ENCODE measurements at regions not wholly inside any gene's neighbourhood (a gene's known extent, or its start where the extent isn't known, plus 50 kb on each side); places are given as distances from the start of the nearest gene placed in this dataset.

- Histone ChIP-seq H2AFZ (replicated peaks; ENCODE audit: low read length, poor library complexity) (no peak overlapping the region), H3K23ac (ENCODE audit: low read depth, low read length) (no peak overlapping the region), H3K4me1 (ENCODE audit: control insufficient read depth, insufficient read depth, low read length) (no peaks in the 10 kb centered on the region), H3K9ac (ENCODE audit: low read depth, low read length) (no peak overlapping the region), H3K4me3 (ENCODE audit: insufficient read depth, low read depth, low read length) (no peak overlapping the region), H4K91ac (ENCODE audit: insufficient read depth, low read depth, low read length) (no peak overlapping the region), H3K79me1 (ENCODE audit: low read depth in 1 of 2, low read length in 2 of 2) (no peaks in the 10 kb centered on the region), H2BK20ac (ENCODE audit: low read depth, low read length) (no peak overlapping the region), H2AK9ac (replicated peaks; ENCODE audit: low read depth, low read length, poor library complexity) (no peak overlapping the region), H2BK15ac (ENCODE audit: low read depth, low read length) (no peak overlapping the region), H2AK5ac (ENCODE audit: low read depth, low read length) (no peak overlapping the region), H3K9me1 (ENCODE audit: insufficient read depth, low read length) (no peaks in the 10 kb centered on the region), H3K56ac (ENCODE audit: extremely low read depth, insufficient read depth, low read length) (no peak overlapping the region), H3K36me3 (ENCODE audit: control insufficient read depth, insufficient read depth, low read length) (no peaks in the 10 kb centered on the region), H2BK120ac (ENCODE audit: low read depth, low read length) (no peak overlapping the region), H4K8ac (ENCODE audit: low read depth in 2 of 2, low read length in 2 of 2) (no peak overlapping the region), H3K14ac (replicated peaks; ENCODE audit: low read depth, low read length) (no peak overlapping the region), H2BK5ac (ENCODE audit: low read depth, low read length, poor library complexity, severe bottlenecking) (no peak overlapping the region), H3K9me3 (ENCODE audit: control insufficient read depth, insufficient read depth, low read length) (peaks cover 5% of the 10 kb centered on the region), H4K5ac (ENCODE audit: low read depth, low read length) (no peak overlapping the region), H3K27me3 (ENCODE audit: control insufficient read depth, insufficient read depth, low read length) (no peaks in the 10 kb centered on the region), H4K20me1 (ENCODE audit: insufficient read depth, low read length) (no peaks in the 10 kb centered on the region), H3K4me2 (ENCODE audit: low read depth, low read length) (no peak overlapping the region), H3K4ac (ENCODE audit: low read depth, low read length) (no peak overlapping the region), H3K27ac (ENCODE audit: insufficient read depth, low read length) (no peak overlapping the region), H3K18ac (ENCODE audit: low read depth, low read length) (no peak overlapping the region)
- DNase-seq (no peak), ATAC-seq (ENCODE audit: low read depth) (no peak)
- ChIA-PET POLR2A (ENCODE audit: unreplicated experiment) (no interaction called here), CTCF (no interaction called here)
- BruUV-seq (replicated peaks), result no TSS peak
- intact Hi-C loops (cut with micrococcal nuclease), result no loop called here
- dilution Hi-C loops (cut with HindIII; ENCODE audit: low sequenced_read_pairs, unreplicated experiment), result no loop called here
- in situ Hi-C loops (cut with MboI; ENCODE audit: low sequenced_read_pairs), result no loop called here
- 35% methylated on average over 4 of the region's 4 CpGs; no CpG with 5 or more reads in 1 of the 2 experiments for WGBS, 2 experiments (ENCODE audit: extremely low coverage in 2 of 2, insufficient read length in 1 of 2)
- no peak for TF ChIP-seq USF2 (IDR thresholded peaks at IDR 0.05; ENCODE audit: low read depth, low read length)
- no peak for TF ChIP-seq SMC3 (IDR thresholded peaks at IDR 0.05; ENCODE audit: low read depth, low read length)
- TF ChIP-seq RCOR1 (IDR thresholded peaks at IDR 0.05; ENCODE audit: insufficient replicate concordance, low read length), result no peak
- no peak for TF ChIP-seq MAZ (IDR thresholded peaks at IDR 0.05; ENCODE audit: borderline replicate concordance, low read depth, low read length)
- TF ChIP-seq POLR2A (IDR thresholded peaks at IDR 0.05; ENCODE audit: low read depth, low read length), result no peak
- TF ChIP-seq BHLHE40 (IDR thresholded peaks at IDR 0.05; ENCODE audit: low read depth, low read length), result no peak
- TF ChIP-seq NFE2L2 (IDR thresholded peaks at IDR 0.05; ENCODE audit: low read depth, low read length), result no peak
- TF ChIP-seq CHD1 (IDR thresholded peaks at IDR 0.05; ENCODE audit: low read depth, low read length), result no peak
- TF ChIP-seq, protein P1, sequence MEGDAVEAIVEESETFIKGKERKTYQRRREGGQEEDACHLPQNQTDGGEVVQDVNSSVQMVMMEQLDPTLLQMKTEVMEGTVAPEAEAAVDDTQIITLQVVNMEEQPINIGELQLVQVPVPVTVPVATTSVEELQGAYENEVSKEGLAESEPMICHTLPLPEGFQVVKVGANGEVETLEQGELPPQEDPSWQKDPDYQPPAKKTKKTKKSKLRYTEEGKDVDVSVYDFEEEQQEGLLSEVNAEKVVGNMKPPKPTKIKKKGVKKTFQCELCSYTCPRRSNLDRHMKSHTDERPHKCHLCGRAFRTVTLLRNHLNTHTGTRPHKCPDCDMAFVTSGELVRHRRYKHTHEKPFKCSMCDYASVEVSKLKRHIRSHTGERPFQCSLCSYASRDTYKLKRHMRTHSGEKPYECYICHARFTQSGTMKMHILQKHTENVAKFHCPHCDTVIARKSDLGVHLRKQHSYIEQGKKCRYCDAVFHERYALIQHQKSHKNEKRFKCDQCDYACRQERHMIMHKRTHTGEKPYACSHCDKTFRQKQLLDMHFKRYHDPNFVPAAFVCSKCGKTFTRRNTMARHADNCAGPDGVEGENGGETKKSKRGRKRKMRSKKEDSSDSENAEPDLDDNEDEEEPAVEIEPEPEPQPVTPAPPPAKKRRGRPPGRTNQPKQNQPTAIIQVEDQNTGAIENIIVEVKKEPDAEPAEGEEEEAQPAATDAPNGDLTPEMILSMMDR (conservative IDR thresholded peaks at IDR 0.05; ENCODE audit: low read depth, low read length), result no peak
- TF ChIP-seq RFX5 (IDR thresholded peaks at IDR 0.05; ENCODE audit: low read depth, low read length), result no peak
Observed at GRCh38 chr14:26097852-26098251, 500.0 kb downstream of the NOVA1 start.
